ENCODE measurements at regions not wholly inside any gene's neighbourhood (a gene's known extent, or its start where the extent isn't known, plus 50 kb on each side); places are given as distances from the start of the nearest gene placed in this dataset.

DNA sequence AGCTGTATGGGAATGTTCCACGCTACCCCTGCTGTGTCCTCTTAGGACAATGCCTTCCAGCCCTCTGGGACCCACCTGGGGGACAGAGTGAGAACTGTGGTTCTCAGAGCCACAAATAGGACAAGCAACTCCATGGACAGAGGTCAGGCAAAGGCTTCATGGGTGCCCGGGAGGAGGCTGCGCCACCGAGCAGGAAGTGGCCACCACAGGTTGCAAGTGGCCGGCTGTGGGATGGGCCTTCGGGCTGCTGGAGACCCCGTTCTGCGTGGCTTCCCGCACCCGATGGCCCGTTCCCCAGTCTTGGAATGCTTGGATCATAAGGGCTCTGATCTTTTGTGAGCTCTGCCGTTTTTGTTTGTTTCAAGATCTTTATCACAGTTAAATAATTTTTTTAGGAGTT lies 118.8 kb downstream of the BOD1 start:
- H3K27me3 ChIP-seq (ENCODE audit: insufficient read depth, low read depth, severe bottlenecking), result peaks cover 93% of the 10 kb centered on the region

DNA sequence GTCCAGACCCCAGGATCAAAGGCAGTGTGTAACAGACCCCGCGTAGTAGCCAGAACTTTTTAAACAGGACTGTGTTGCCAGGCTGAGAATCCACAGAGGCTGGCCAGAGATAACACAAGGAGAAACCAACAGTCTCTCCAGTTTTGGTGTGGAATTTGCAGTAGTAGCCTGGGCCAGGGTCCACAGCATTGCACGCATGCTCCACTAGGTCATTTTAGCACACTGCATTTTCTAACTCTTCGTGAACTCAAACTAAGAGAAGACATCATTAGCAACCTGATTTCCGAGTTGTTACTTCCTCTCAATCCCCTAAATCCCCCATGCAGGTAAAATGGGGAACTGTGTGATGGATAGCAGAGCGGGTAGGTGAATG lies 119.6 kb downstream of the BOD1 start:
- no peaks in the 10 kb centered on the region for H3K9me3 ChIP-seq (ENCODE audit: severe bottlenecking)
- no peak overlapping the region for H3K27ac ChIP-seq
- no peaks in the 10 kb centered on the region for H3K36me3 ChIP-seq
- no peak overlapping the region for H3K4me3 ChIP-seq (ENCODE audit: low read depth, low read length)
- no peak for DNase-seq
- TF ChIP-seq, protein P1, sequence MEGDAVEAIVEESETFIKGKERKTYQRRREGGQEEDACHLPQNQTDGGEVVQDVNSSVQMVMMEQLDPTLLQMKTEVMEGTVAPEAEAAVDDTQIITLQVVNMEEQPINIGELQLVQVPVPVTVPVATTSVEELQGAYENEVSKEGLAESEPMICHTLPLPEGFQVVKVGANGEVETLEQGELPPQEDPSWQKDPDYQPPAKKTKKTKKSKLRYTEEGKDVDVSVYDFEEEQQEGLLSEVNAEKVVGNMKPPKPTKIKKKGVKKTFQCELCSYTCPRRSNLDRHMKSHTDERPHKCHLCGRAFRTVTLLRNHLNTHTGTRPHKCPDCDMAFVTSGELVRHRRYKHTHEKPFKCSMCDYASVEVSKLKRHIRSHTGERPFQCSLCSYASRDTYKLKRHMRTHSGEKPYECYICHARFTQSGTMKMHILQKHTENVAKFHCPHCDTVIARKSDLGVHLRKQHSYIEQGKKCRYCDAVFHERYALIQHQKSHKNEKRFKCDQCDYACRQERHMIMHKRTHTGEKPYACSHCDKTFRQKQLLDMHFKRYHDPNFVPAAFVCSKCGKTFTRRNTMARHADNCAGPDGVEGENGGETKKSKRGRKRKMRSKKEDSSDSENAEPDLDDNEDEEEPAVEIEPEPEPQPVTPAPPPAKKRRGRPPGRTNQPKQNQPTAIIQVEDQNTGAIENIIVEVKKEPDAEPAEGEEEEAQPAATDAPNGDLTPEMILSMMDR (IDR thresholded peaks at IDR 0.05; ENCODE audit: low read depth, low read length), result no peak
- peaks cover 92% of the 10 kb centered on the region for H3K27me3 ChIP-seq (ENCODE audit: insufficient read depth, low read depth, severe bottlenecking)

More for the DNA sequence above, 118.8 kb downstream of the BOD1 start:
- Histone ChIP-seq H3K4me3 (ENCODE audit: low read depth, low read length) (no peak overlapping the region), H3K36me3 (no peaks in the 10 kb centered on the region), H3K9me3 (ENCODE audit: severe bottlenecking) (no peaks in the 10 kb centered on the region), H3K27ac (no peak overlapping the region)
- TF ChIP-seq, protein P1 (IDR thresholded peaks at IDR 0.05; ENCODE audit: low read depth, low read length), result no peak
- no peak for DNase-seq

DNA sequence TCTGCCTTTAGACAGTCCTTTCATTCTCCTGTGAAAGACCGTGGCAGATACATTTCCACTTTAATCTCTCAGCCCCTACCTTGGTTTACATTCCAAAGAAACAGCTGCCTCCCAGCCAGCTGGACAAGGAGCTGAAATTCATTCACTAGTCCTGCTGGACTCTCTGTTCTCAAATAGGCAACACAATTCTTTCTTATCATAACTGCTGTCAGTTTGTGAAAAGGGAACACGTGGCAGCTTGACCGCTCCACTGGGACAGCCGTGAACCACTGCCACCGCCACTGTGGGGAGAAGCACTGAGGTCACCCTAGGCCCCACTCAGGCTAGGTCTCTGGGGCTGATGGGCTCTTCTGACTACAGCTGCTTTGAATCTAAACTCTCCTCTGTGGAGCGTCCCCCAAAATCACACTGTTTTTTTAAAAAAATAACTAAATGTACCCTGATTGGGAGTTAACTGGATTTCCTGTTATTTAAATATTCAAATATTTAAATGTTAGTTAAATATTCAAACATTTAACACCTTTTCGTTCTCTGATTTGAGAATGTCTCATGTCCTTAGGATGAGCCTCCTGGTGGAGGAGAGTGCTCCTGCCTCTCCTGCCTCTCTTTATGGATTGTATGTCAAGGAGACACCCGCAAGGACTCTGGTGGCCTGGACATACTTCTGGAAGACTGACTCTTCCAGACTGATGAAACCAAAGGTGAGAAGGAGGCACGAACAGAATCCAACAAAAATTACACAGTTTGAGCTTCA lies 120.1 kb downstream of the BOD1 start:
- Histone ChIP-seq H3K36me3 (no peaks in the 10 kb centered on the region), H3K4me3 (ENCODE audit: low read depth, low read length) (no peak overlapping the region), H3K27me3 (ENCODE audit: insufficient read depth, low read depth, severe bottlenecking) (peaks cover 89% of the 10 kb centered on the region), H3K27ac (no peak overlapping the region), H3K9me3 (ENCODE audit: severe bottlenecking) (no peaks in the 10 kb centered on the region)
- no peak for DNase-seq
- TF ChIP-seq, protein P1 (IDR thresholded peaks at IDR 0.05; ENCODE audit: low read depth, low read length), result no peak

DNA sequence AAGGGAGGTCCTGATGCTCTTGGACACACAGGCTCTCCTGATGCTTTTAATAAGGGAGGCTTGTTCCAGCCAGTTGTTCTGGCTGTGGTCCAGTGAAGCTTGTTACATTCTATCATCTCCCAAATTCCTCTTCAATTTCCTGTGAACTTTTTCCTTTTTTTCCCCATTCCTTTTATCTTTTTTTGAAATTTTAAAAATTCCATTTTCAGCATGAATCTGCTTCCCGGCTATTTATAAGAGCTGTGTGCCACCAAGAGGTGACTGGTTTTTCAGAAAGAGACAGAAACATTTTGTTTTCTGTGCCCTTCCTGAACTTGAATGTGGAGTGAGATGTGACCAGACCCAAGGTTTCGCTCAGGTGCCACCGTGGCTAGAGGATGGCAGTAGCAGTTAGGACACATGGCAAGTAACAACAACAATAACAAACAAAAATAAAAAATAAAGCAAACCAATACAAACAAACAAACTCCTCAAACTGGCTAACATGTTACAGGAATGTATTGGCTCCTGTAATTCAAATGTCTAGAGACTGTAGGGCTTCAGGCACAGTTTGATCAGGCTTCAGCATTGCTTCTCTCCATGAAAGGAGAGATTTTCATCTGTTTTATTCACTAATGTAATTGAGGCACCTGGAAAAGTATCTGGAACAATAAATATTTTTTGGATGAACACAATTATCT lies 121.1 kb downstream of the BOD1 start:
- H3K4me3 ChIP-seq (ENCODE audit: low read depth, low read length), result no peak overlapping the region
- peaks cover 89% of the 10 kb centered on the region for H3K27me3 ChIP-seq (ENCODE audit: insufficient read depth, low read depth, severe bottlenecking)
- no peak overlapping the region for H3K27ac ChIP-seq
- TF ChIP-seq, protein P1 (IDR thresholded peaks at IDR 0.05; ENCODE audit: low read depth, low read length), result no peak
- H3K36me3 ChIP-seq, result no peaks in the 10 kb centered on the region
- H3K9me3 ChIP-seq (ENCODE audit: severe bottlenecking), result no peaks in the 10 kb centered on the region
- DNase-seq, result no peak

DNA sequence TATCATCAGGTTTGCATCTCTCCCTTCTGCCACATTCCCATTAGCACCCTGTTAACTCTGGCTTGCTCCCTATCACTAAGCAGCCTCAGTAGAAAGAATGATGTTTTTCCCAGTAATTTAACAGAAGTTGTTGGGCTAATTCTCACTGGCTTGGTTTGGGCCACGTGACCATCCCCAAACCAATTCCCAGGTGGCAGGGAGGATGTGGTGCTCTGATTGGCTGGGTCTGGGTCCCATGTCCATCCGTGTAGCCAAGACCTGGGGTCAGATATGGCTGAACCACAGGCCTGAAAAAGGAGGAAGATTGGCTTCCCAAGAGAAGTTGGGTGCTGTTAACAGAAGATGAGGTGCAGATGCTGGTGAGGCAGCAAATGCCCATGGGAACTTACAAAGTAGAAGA lies 122.0 kb downstream of the BOD1 start:
- Histone ChIP-seq H3K36me3 (no peaks in the 10 kb centered on the region), H3K27ac (no peak overlapping the region), H3K4me3 (ENCODE audit: low read depth, low read length) (no peak overlapping the region), H3K9me3 (ENCODE audit: severe bottlenecking) (no peaks in the 10 kb centered on the region), H3K27me3 (ENCODE audit: insufficient read depth, low read depth, severe bottlenecking) (peaks cover 89% of the 10 kb centered on the region)
- TF ChIP-seq, protein P1 (IDR thresholded peaks at IDR 0.05; ENCODE audit: low read depth, low read length), result no peak
- DNase-seq, result no peak

All from WERI-Rb-1 (cell line).